ENCODE measurements at regions not wholly inside any gene's neighbourhood (a gene's known extent, or its start where the extent isn't known, plus 50 kb on each side); places are given as distances from the start of the nearest gene placed in this dataset.

DNA sequence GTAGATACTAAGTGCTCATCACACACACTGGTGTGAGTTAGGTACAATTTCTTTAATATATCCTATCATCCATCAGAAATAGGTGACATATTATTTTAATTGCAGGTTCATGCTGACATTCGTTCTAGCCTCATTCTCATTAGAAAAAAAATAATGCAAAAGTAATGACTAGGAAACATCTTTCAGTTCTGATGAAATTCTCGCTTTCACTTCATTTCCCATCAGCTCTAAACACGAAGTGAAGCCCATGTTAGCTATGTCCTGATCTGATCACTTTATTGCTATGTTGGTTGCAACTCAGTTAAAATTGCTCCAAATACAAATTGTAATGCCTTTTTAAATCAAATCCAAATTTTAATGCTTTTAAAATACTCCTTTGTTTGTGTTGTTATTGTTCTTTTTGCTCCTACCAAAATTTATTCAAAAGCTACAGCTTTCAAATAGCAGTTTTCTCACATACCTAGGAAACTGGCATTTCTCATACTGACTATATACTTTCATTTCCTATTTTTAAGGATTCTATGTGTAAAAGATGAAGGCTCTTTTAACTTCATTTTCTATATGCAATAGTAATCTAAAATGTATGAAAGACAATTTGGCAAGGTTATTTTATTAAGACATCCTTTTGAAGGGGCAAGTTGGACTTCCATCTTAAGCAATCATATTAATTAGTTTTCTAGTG lies 1237.8 kb upstream of the ACO1 start:
- intact Hi-C loops (cut with micrococcal nuclease) = no loop called here
- dilution Hi-C loops (cut with MboI; ENCODE audit: extremely low pct_ligation_motif_present, low sequenced_read_pairs) = no loop called here

More for the DNA sequence above, 1237.8 kb upstream of the ACO1 start:
- H2AFZ ChIP-seq (ENCODE audit: low read depth, low read length) = no peak overlapping the region
- H3K9me1 ChIP-seq (replicated peaks; ENCODE audit: control insufficient read depth, extremely low read depth, insufficient read depth, low read length) = no peaks in the 10 kb centered on the region
- H3K9ac ChIP-seq (replicated peaks; ENCODE audit: extremely low read depth, insufficient read depth, low read length) = no peak overlapping the region
- H3K9me3 ChIP-seq (replicated peaks; ENCODE audit: control insufficient read depth, insufficient read depth, low read length) = no peaks in the 10 kb centered on the region
- ChIA-PET CTCF (no interaction called here), POLR2A (no interaction called here)
- no peak overlapping the region for H3K4me3 ChIP-seq (replicated peaks in 1 of 3; ENCODE audit: insufficient read depth in 1 of 3, low read depth in 1 of 3, low read length in 3 of 3)
- H3K27me3 ChIP-seq (ENCODE audit: control insufficient read depth in 2 of 2, insufficient read depth in 2 of 2, low read length in 2 of 2) = no peaks in the 10 kb centered on the region
- TF ChIP-seq CTCF (IDR thresholded peaks at IDR 0.05; ENCODE audit: extremely low read depth in 1 of 2, insufficient read depth in 1 of 2, low read depth in 1 of 2, low read length in 2 of 2) (no peak), MAX (IDR thresholded peaks at IDR 0.05; ENCODE audit: insufficient read depth, insufficient read length) (no peak), MYC (IDR thresholded peaks at IDR 0.05; ENCODE audit: low read depth, low read length) (no peak), FOS (IDR thresholded peaks at IDR 0.05; ENCODE audit: borderline replicate concordance, insufficient read depth, low read length) (no peak)
- H3K79me2 ChIP-seq (ENCODE audit: control insufficient read depth, insufficient read depth, low read length) = no peaks in the 10 kb centered on the region
- no peaks in the 10 kb centered on the region for H4K20me1 ChIP-seq (replicated peaks; ENCODE audit: control insufficient read depth, extremely low read depth, insufficient read depth, low read length)
- H3K36me3 ChIP-seq (ENCODE audit: control insufficient read depth in 2 of 2, extremely low read depth in 1 of 2, insufficient read depth in 2 of 2, low read length in 2 of 2) = no peaks in the 10 kb centered on the region
- no peak overlapping the region for H3K27ac ChIP-seq (ENCODE audit: insufficient read depth, low read depth, low read length)
- DNase-seq (ENCODE audit: low read depth, low spot score) (no peak), FAIRE-seq (no peak)
- no peak overlapping the region for H3K4me2 ChIP-seq (ENCODE audit: insufficient read depth, low read length)
- no TSS peak for BruUV-seq (replicated peaks)
- no peaks in the 10 kb centered on the region for H3K4me1 ChIP-seq (ENCODE audit: control insufficient read depth, extremely low read depth, insufficient read depth, low read length)
